OCI-LY7 (cell line): ENCODE measurements at regions not wholly inside any gene's neighbourhood (a gene's known extent, or its start where the extent isn't known, plus 50 kb on each side); places are given as distances from the start of the nearest gene placed in this dataset.
"Not testable (repeated sequence)": the region's sequence is repeated elsewhere in the genome, so short reads cannot be mapped to it uniquely, and the experiment has no call there.

Source experiments
- BruUV-seq: library from RNA; stranded (reverse); fragments of 400-500 nt; replicated peaks from 2 replicates; lab custom pipeline; 2021; lab: Mats Ljungman, UMichigan
- CTCF ChIA-PET: fragments of 300-600 bp; sonication (Branson Sonifier 250); formaldehyde crosslinking; loops from one replicate; lab custom pipeline; 2022; ENCODE audit warnings: antibody characterized with exemption; ENCODE audit not compliant: unreplicated experiment; lab: Charles Lee
- POLR2A ChIA-PET: fragments of 300-600 bp; sonication (Branson Sonifier 250); formaldehyde crosslinking; loops from one replicate; lab custom pipeline; 2022; ENCODE audit warnings: antibody characterized with exemption; lab: Charles Lee
- DNase-seq: peaks from one replicate; pipeline ENCODE4 v3.0.0-alpha.2; 2015; ENCODE audit warnings: low spot score
- H2AFZ ChIP-seq: fragments of 200-600 bp; sonication (generic), shearing (Covaris generic); 2 replicates; pipeline ENCODE4 v1.6.1; 2014; ENCODE audit warnings: mild to moderate bottlenecking, antibody characterized with exemption, low read length, moderate library complexity
- H3K27ac ChIP-seq: fragments of 200-600 bp; sonication (generic); 2 replicates; pipeline ENCODE4 v1.5.1; 2014; ENCODE audit warnings: mixed run types, low read depth, mild to moderate bottlenecking, moderate library complexity, low read length, inconsistent platforms; ENCODE audit not compliant: poor library complexity, severe bottlenecking
- H3K36me3 ChIP-seq: fragments of 200-600 bp; sonication (generic); 2 replicates; pipeline ENCODE4 v1.6.1; 2014; ENCODE audit warnings: mild to moderate bottlenecking, antibody characterized with exemption, low read length, moderate library complexity, mixed read lengths; ENCODE audit not compliant: insufficient read depth
- H3K4me1 ChIP-seq: fragments of 200-600 bp; sonication (generic); 2 replicates; pipeline ENCODE4 v1.5.1; 2014; ENCODE audit warnings: mild to moderate bottlenecking, low read length; ENCODE audit not compliant: insufficient read depth, poor library complexity, severe bottlenecking
- H3K4me2 ChIP-seq: fragments of 200-600 bp; sonication (generic); 2 replicates; pipeline ENCODE4 v1.6.1; 2014; ENCODE audit warnings: mild to moderate bottlenecking, low read length
- H3K4me3 ChIP-seq: fragments of 200-600 bp; sonication (generic); 2 replicates; pipeline ENCODE4 v1.5.1; 2014; ENCODE audit warnings: mild to moderate bottlenecking, low read depth, low read length; ENCODE audit not compliant: poor library complexity, severe bottlenecking
- H3K79me2 ChIP-seq: fragments of 200-600 bp; sonication (generic); 2 replicates; pipeline ENCODE4 v1.6.1; 2016; ENCODE audit warnings: low read depth, mild to moderate bottlenecking, low read length, moderate library complexity, mixed read lengths; ENCODE audit not compliant: insufficient read depth
- H3K9me2 ChIP-seq: fragments of 200-600 bp; sonication (generic); 2 replicates; pipeline ENCODE4 v1.6.1; 2016; ENCODE audit warnings: mild to moderate bottlenecking, low read length, mixed read lengths; ENCODE audit not compliant: insufficient read depth
- H3K9me3 ChIP-seq: fragments of 200-600 bp; sonication (generic); 2 replicates; pipeline ENCODE4 v1.6.1; 2014; ENCODE audit warnings: mild to moderate bottlenecking, mixed run types, low read length, mixed read lengths
- H4K20me1 ChIP-seq: fragments of 200-600 bp; sonication (generic); 2 replicates; pipeline ENCODE4 v1.6.1; 2014; ENCODE audit warnings: mild to moderate bottlenecking, antibody characterized with exemption, low read length, moderate library complexity, mixed read lengths; ENCODE audit not compliant: insufficient read depth
- CTCF ChIP-seq: fragments of 200-600 bp; sonication (generic); conservative IDR thresholded peaks from 2 replicates; pipeline ENCODE4 v1.5.1; 2014; ENCODE audit warnings: mild to moderate bottlenecking, antibody characterized with exemption, low read length, moderate library complexity, mixed read lengths
- EZH2phosphoT487 ChIP-seq: fragments of 200-600 bp; sonication (generic); IDR thresholded peaks from 2 replicates; pipeline ENCODE4 v1.6.1; 2018; ENCODE audit warnings: low read depth, borderline replicate concordance, mild to moderate bottlenecking, mixed run types, antibody characterized with exemption, low read length, moderate library complexity, mixed read lengths
- intact Hi-C: fragments of 100-400 bp; cut with micrococcal nuclease; formaldehyde crosslinking; loops from one replicate; pipeline ENCODE4 v1.10.0; 2022; ENCODE audit not compliant: unreplicated experiment

DNA sequence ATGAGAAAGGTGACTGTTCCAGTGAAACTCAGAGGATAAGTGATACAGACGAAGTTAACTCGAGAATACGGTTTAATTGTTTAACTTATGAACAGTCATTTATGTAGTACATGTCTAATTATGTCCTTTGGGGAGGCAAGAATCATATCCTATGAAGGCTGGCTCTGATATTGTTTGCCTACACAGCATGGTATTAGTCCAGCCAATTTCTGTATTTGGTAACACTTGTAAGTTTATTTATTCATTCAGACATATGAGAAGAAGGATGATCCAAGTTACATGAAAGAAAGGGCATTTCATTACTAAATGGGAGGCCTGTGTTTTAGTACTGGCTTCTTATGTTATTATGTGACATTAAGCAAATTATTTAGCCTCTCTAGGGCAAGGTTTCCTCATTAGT lies 199.7 kb downstream of the NNT start:
- BruUV-seq = no TSS peak

GRCh38 chr5:43802119-43802518 lies 199.1 kb downstream of the NNT start:
- H3K9me3 ChIP-seq = no peaks in the 10 kb centered on the region
- intact Hi-C loops = no loop called here
- no peak overlapping the region for H3K27ac ChIP-seq
- no peaks in the 10 kb centered on the region for H3K9me2 ChIP-seq
- no peaks in the 10 kb centered on the region for H3K36me3 ChIP-seq
- H3K4me2 ChIP-seq = no peak overlapping the region
- ChIA-PET CTCF (no interaction called here), POLR2A (interaction anchor here (1.1 kb wide), 1 partner anchor 10 kb away, joined by 3 read pairs; no protein-coding TSS in a partner anchor)
- no peaks in the 10 kb centered on the region for H3K79me2 ChIP-seq
- no peaks in the 10 kb centered on the region for H4K20me1 ChIP-seq
- no peak overlapping the region for H2AFZ ChIP-seq
- no peak for TF ChIP-seq EZH2phosphoT487
- TF ChIP-seq CTCF = no peak
- no peak for DNase-seq
- no peak overlapping the region for H3K4me3 ChIP-seq
- no TSS peak for BruUV-seq
- H3K4me1 ChIP-seq = no peaks in the 10 kb centered on the region

More for the DNA sequence above, 199.7 kb downstream of the NNT start:
- no peaks in the 10 kb centered on the region for H3K36me3 ChIP-seq
- ChIA-PET POLR2A (no interaction called here), CTCF (no interaction called here)
- H2AFZ ChIP-seq = no peak overlapping the region
- H3K79me2 ChIP-seq = no peaks in the 10 kb centered on the region
- no peaks in the 10 kb centered on the region for H3K9me3 ChIP-seq
- H4K20me1 ChIP-seq = no peaks in the 10 kb centered on the region
- no peaks in the 10 kb centered on the region for H3K4me1 ChIP-seq
- DNase-seq = no peak
- intact Hi-C loops = no loop called here
- H3K4me2 ChIP-seq = no peak overlapping the region
- no peak overlapping the region for H3K27ac ChIP-seq
- TF ChIP-seq EZH2phosphoT487 (no peak), CTCF (no peak)
- H3K9me2 ChIP-seq = no peaks in the 10 kb centered on the region
- no peak overlapping the region for H3K4me3 ChIP-seq

- Histone ChIP-seq H2AFZ (no peak overlapping the region), H3K4me1 (no peaks in the 10 kb centered on the region), H3K79me2 (no peaks in the 10 kb centered on the region), H3K36me3 (no peaks in the 10 kb centered on the region), H3K27ac (no peak overlapping the region), H3K9me2 (no peaks in the 10 kb centered on the region), H3K4me3 (no peak overlapping the region), H4K20me1 (no peaks in the 10 kb centered on the region), H3K9me3 (no peaks in the 10 kb centered on the region), H3K4me2 (no peak overlapping the region)
- ChIA-PET CTCF (no interaction called here), POLR2A (no interaction called here)
- TF ChIP-seq EZH2phosphoT487 (no peak), CTCF (no peak)
- no peak for DNase-seq
- intact Hi-C loops = no loop called here
- BruUV-seq = no TSS peak
Observed at GRCh38 chr5:43798740-43799139, 195.8 kb downstream of the NNT start.

- H3K36me3 ChIP-seq, H3K9me3 ChIP-seq, BruUV-seq, H3K4me2 ChIP-seq, H3K4me3 ChIP-seq, CTCF ChIA-PET, H2AFZ ChIP-seq, H4K20me1 ChIP-seq, H3K79me2 ChIP-seq, DNase-seq, H3K4me1 ChIP-seq, H3K27ac ChIP-seq, intact Hi-C loops, H3K9me2 ChIP-seq: not testable (repeated sequence)
- POLR2A ChIA-PET = interaction anchor here (1.1 kb wide), 1 partner anchor 10 kb away, joined by 3 read pairs; no protein-coding TSS in a partner anchor
Observed at GRCh38 chr5:43791880-43792279, 188.9 kb downstream of the NNT start.
